A673 (cell line): ENCODE measurements at regions not wholly inside any gene's neighbourhood (a gene's known extent, or its start where the extent isn't known, plus 50 kb on each side); places are given as distances from the start of the nearest gene placed in this dataset.

ENCODE experiments used
- BruUV-seq: library from RNA; stranded (reverse); fragments of 400-500 nt; replicated peaks from 2 replicates; lab custom pipeline; 2021; lab: Mats Ljungman, UMichigan
- CTCF ChIA-PET: fragments of 300-600 bp; sonication (Branson Sonifier 250); formaldehyde crosslinking; loops from one replicate; lab custom pipeline; 2022; ENCODE audit warnings: antibody characterized with exemption; lab: Charles Lee
- POLR2A ChIA-PET: fragments of 300-600 bp; sonication (Branson Sonifier 250); formaldehyde crosslinking; loops from one replicate; lab custom pipeline; 2022; ENCODE audit warnings: antibody characterized with exemption; ENCODE audit not compliant: low non-redundant PET; lab: Charles Lee
- DNase-seq: peaks from one replicate; pipeline ENCODE4 v3.0.0-alpha.2; 2015; ENCODE audit warnings: low spot score
- H3K27ac ChIP-seq: fragments of 200-600 bp; sonication (generic); 2 replicates; pipeline ENCODE4 v1.5.1; 2016; ENCODE audit warnings: mixed run types, low read depth, mild to moderate bottlenecking, mixed read lengths, antibody characterized with exemption, low read length; ENCODE audit not compliant: poor library complexity, severe bottlenecking
- H3K27me3 ChIP-seq: fragments of 200-600 bp; sonication (generic); replicated peaks from 2 replicates; pipeline ENCODE4 v1.6.1; 2017; ENCODE audit warnings: mixed run types, low read depth, mild to moderate bottlenecking, mixed read lengths, antibody characterized with exemption, low read length; ENCODE audit not compliant: insufficient read depth, poor library complexity
- H3K36me3 ChIP-seq: fragments of 200-600 bp; sonication (generic); 2 replicates; pipeline ENCODE4 v1.6.1; 2016; ENCODE audit warnings: mixed run types, mild to moderate bottlenecking, mixed read lengths, antibody characterized with exemption, low read length; ENCODE audit not compliant: insufficient read depth, poor library complexity, severe bottlenecking
- H3K4me1 ChIP-seq: fragments of 200-600 bp; sonication (generic); 2 replicates; pipeline ENCODE4 v1.6.1; 2017; ENCODE audit warnings: mixed run types, mild to moderate bottlenecking, mixed read lengths, antibody characterized with exemption, low read length; ENCODE audit not compliant: insufficient read depth, poor library complexity, severe bottlenecking
- H3K4me3 ChIP-seq: fragments of 200-600 bp; sonication (generic); 2 replicates; pipeline ENCODE4 v1.5.1; 2016; ENCODE audit warnings: low read depth, mixed run types, mild to moderate bottlenecking, mixed read lengths, low read length; ENCODE audit not compliant: poor library complexity, severe bottlenecking
- H3K9me3 ChIP-seq: fragments of 200-600 bp; sonication (generic); 2 replicates; pipeline ENCODE4 v1.6.1; 2016; ENCODE audit warnings: mixed run types, low read depth, mild to moderate bottlenecking, mixed read lengths, antibody characterized with exemption, low read length; ENCODE audit not compliant: poor library complexity, severe bottlenecking
- CTCF ChIP-seq: fragments of 300-800, 200-600 bp; sonication (generic); conservative IDR thresholded peaks from 2 replicates; pipeline ENCODE4 v1.5.1; 2017; ENCODE audit warnings: low read depth, mild to moderate bottlenecking, antibody characterized with exemption, low read length, moderate library complexity, mixed read lengths
- EZH2 ChIP-seq: fragments of 200-600 bp; sonication (generic); IDR thresholded peaks from 2 replicates; pipeline ENCODE4 v1.6.1; 2017; ENCODE audit warnings: borderline replicate concordance, low read depth, mild to moderate bottlenecking, mixed read lengths, antibody characterized with exemption, low read length; ENCODE audit not compliant: poor library complexity, severe bottlenecking
- intact Hi-C: fragments of 100-400 bp; cut with micrococcal nuclease; formaldehyde crosslinking; loops from one replicate; pipeline ENCODE4 v1.10.0; 2022; ENCODE audit not compliant: unreplicated experiment

GRCh38 chr21:25307489-25307888 is 299.8 kb downstream of the MRPL39 start:
- TF ChIP-seq CTCF, result no peak
- TF ChIP-seq EZH2, result no peak
- H3K4me3 ChIP-seq, result no peak overlapping the region
- no peaks in the 10 kb centered on the region for H3K4me1 ChIP-seq
- no peaks in the 10 kb centered on the region for H3K9me3 ChIP-seq
- ChIA-PET CTCF (no interaction called here), POLR2A (no interaction called here)
- no peaks in the 10 kb centered on the region for H3K27me3 ChIP-seq
- no TSS peak for BruUV-seq
- intact Hi-C loops, result no loop called here
- H3K36me3 ChIP-seq, result no peaks in the 10 kb centered on the region
- H3K27ac ChIP-seq, result no peak overlapping the region
- no peak for DNase-seq

- Histone ChIP-seq H3K9me3 (no peaks in the 10 kb centered on the region), H3K27me3 (no peaks in the 10 kb centered on the region), H3K4me1 (no peaks in the 10 kb centered on the region), H3K27ac (no peak overlapping the region), H3K36me3 (no peaks in the 10 kb centered on the region), H3K4me3 (no peak overlapping the region)
- no peak for DNase-seq
- no TSS peak for BruUV-seq
- POLR2A ChIA-PET, result no interaction called here
- CTCF ChIA-PET, result no interaction called here
- no peak for TF ChIP-seq EZH2
- TF ChIP-seq CTCF, result no peak
- intact Hi-C loops, result no loop called here
Measured at GRCh38 chr21:25304611-25305010, 302.7 kb downstream of the MRPL39 start.

GRCh38 chr21:25300632-25301031 is 306.6 kb downstream of the MRPL39 start:
- H3K27me3 ChIP-seq, result no peaks in the 10 kb centered on the region
- ChIA-PET POLR2A (interaction anchor here (0.6 kb wide), 1 partner anchor 10 kb away, joined by 3 read pairs; no protein-coding TSS in a partner anchor), CTCF (no interaction called here)
- H3K27ac ChIP-seq, result no peak overlapping the region
- no peaks in the 10 kb centered on the region for H3K4me1 ChIP-seq
- no peak overlapping the region for H3K4me3 ChIP-seq
- no peak for DNase-seq
- TF ChIP-seq CTCF, result no peak
- TF ChIP-seq EZH2, result no peak
- intact Hi-C loops, result no loop called here
- H3K9me3 ChIP-seq, result no peaks in the 10 kb centered on the region
- no TSS peak for BruUV-seq
- H3K36me3 ChIP-seq, result no peaks in the 10 kb centered on the region
